AG09319 (cell line): ENCODE measurements at regions not wholly inside any gene's neighbourhood (a gene's known extent, or its start where the extent isn't known, plus 50 kb on each side); places are given as distances from the start of the nearest gene placed in this dataset.

ENCODE experiments used
- DNase-seq: peaks from one replicate; pipeline ENCODE4 v3.0.0-alpha.2; 2010; ENCODE audit warnings: low read depth; ENCODE audit errors: extremely low read depth
- TF ChIP-seq, protein P1 (sequence below): IDR thresholded peaks from 2 replicates; pipeline ENCODE4 v1.5.1; 2011; ENCODE audit warnings: low read depth, mild to moderate bottlenecking, inconsistent platforms, low read length, moderate library complexity

DNA sequence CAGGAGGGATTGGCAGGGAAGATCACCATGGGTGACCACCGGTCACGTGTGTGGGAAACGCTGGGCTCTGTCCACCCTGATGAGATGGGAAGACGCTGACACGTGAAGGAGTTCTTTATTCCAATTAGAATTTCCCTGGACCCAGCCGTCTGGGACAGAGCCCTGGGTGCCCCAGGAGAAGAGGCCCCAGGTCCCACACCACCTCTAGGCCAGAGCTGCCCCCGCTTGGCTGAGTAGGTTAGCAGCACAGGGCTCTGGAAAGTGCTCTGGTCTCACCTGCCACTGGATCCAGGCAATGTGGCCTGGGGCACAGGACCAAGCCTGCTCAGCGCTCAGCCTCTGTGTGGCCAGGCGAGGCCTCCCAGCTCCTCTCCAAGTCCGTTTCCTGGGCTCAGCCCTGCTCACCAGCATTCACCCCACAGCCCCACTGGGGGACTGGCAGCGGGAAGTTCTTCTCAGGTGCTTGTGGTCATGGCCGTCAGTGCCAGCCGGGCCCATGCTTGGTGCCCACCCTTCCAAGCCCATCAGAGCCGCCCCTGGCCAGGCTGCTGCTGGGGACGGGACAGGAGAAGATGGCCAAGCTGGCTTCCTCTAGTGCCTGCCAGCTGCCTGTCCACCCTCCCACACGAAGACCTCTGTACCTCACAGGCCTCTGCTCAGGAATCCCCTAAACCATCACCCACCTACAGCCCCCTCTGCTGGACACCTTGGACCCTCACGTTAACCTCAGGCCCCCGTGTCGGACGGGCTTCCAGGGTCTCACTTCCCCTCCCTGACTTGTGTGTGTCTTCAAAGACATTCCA, 62.5 kb upstream of the FGF3 start:
- TF ChIP-seq, protein P1, sequence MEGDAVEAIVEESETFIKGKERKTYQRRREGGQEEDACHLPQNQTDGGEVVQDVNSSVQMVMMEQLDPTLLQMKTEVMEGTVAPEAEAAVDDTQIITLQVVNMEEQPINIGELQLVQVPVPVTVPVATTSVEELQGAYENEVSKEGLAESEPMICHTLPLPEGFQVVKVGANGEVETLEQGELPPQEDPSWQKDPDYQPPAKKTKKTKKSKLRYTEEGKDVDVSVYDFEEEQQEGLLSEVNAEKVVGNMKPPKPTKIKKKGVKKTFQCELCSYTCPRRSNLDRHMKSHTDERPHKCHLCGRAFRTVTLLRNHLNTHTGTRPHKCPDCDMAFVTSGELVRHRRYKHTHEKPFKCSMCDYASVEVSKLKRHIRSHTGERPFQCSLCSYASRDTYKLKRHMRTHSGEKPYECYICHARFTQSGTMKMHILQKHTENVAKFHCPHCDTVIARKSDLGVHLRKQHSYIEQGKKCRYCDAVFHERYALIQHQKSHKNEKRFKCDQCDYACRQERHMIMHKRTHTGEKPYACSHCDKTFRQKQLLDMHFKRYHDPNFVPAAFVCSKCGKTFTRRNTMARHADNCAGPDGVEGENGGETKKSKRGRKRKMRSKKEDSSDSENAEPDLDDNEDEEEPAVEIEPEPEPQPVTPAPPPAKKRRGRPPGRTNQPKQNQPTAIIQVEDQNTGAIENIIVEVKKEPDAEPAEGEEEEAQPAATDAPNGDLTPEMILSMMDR, result no peak
- no peak for DNase-seq

DNA sequence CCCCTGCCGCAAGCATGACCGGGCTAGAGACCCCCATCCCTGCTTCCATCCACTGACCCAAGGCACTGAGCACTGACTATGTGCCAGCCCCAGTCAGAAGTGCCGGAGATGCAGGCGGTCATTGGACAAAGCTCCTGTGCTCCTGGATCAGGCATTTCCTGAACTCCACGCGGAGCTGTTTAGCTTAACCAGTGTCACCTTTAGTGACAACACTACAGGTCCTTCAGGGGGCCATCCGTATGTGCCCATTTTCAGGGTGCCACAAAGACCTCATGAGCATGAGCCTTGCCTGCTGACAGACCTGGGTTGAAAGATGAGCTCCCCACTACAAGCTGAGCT, 63.0 kb upstream of the FGF3 start:
- no peak for DNase-seq

DNA sequence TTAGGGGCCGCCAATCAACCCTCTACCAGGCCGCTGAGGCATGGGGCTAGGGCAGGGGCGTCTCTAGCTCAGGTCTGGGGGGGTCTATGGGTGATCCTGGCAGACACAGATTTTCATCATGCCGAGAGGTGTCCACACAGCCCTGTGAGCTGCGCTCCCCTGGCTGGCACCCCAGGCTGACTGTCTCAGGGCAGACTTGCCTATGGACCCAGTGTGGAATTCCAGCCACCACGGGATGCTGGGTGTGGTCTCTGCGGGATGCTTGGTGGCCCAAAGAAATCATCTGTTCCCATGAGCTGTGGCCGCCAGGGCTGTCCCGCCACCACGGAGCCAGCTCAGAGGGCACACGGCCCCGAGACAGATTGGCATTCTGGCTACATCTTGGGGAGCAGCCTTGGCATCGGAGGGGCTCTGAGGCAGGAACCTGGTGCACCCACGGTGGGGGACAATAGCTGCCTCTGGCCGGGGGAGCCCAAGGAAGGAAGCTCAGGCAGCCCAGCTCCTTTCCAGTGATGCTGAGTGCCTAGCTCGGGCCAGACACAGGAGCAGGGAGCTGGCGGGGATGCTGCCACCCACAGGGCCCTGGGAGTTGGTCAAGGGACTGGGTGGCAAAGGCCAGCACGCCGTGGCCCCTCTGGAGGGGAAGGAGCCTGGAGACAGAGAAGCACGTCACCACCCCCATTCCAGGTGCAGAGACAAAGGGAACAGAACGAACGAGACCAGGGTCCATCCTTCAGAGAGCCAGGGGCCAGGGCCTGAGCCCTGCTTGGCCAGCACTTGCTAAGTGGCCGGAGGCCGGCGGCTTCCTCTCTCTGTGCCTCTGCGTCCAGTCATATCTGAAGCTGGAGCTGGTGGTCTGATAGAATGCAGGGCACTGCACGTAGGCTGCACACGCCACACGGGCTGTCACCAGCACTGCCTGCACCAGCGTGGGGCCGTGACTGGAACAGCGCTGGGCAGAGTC, 64.4 kb upstream of the FGF3 start:
- no peak for DNase-seq
- TF ChIP-seq, protein P1, result no peak

More for the DNA sequence above, 63.0 kb upstream of the FGF3 start:
- TF ChIP-seq, protein P1, result no peak

DNA sequence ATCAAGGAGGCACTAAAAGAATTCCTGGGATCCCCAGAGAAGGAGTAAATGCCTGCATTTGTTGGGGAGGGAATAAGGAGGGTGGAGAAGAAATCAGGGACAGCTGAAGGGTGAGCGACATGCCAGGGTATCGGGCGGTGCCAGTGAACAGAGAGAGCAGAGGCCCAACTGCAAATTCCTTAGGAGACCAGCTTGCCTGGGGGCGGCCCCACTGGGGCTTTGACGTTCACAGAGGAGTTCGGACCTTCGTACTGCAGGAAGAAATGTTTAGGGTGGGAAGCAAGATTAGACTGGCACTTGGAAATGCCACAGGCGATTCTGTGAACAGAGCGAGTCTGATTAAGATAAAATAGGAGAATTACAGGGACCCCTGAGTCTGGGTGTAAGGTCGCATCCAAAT, 65.1 kb upstream of the FGF3 start:
- TF ChIP-seq, protein P1, result no peak
- no peak for DNase-seq

DNA sequence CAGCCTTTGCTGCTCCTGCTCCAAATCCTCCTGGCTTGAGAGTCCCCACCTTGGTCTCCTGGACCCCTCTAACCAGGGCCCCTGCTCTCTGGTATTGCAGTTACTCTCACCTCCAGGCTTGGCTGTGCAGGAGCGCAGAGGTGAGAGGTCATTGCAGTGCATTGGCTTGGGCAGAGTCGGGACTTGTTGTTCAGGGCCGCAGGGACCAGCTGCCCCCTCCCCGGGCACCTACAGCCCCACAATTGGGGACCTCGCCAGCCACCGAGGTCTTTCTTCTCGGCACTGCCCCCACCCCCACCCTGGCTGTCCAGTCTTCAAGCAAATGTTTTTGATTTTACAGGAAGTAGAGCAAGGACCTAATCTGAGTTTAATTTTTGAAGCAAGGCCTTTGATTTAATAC, 65.5 kb upstream of the FGF3 start:
- TF ChIP-seq, protein P1, result no peak
- no peak for DNase-seq

DNA sequence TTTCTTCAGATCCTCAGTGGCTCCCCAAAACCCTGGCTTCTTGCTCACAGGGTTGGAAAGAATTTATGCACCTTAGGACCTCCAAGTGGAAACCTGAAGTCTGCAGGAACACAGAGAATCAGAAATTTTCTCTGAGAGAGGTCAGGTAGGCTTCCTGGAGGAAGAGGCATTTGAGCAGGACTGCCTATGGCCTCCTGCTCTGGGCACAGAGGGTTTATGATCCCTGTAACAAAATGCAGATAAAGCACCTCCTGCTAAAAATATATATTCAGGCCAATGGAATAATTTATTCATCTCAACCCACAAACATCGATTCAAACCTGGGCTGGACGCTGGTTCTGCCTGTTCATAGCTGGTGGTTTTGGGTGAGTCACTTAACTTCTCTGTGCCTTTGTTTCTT, 68.1 kb upstream of the FGF3 start:
- DNase-seq, result no peak
- TF ChIP-seq, protein P1, result no peak
